ENCODE measurements at regions not wholly inside any gene's neighbourhood (a gene's known extent, or its start where the extent isn't known, plus 50 kb on each side); places are given as distances from the start of the nearest gene placed in this dataset.

DNA sequence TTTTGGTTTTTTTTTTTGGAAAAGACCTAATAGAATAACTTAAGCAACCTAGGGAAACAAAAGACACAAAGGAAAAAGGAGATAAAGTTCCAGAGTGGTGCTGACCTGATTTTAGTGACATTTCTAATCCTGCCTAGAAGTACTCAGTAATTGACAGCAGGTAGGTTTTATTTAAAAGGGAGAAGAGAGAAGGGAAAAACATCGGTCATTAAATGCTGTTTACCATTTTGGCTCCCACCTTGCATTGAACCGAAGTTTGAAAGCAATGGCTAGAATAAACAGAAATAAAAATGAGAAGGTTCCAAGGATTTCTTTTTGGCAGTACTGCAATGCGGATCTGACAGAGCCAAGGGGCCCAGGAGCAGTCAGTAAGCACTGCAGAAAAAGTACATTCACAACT is 115.8 kb upstream of the MAOA start:
- Histone ChIP-seq H3K4me2 (no peak overlapping the region), H3F3A (ENCODE audit: insufficient read depth, low read depth) (no peaks in the 10 kb centered on the region), H3K79me2 (ENCODE audit: low read depth) (no peaks in the 10 kb centered on the region), H3K36me3 (ENCODE audit: low read depth) (no peaks in the 10 kb centered on the region), H3K9me3 (ENCODE audit: insufficient read depth, low read depth) (no peaks in the 10 kb centered on the region), H3K4me3 (no peak overlapping the region), H3K4me1 (replicated peaks; ENCODE audit: insufficient read depth) (no peaks in the 10 kb centered on the region), H2AFZ (no peak overlapping the region), H4K20me1 (ENCODE audit: insufficient read depth) (no peaks in the 10 kb centered on the region), H3K27me3 (ENCODE audit: insufficient read depth, low read depth) (no peaks in the 10 kb centered on the region), H3K27ac (no peak overlapping the region), H3K9me2 (ENCODE audit: insufficient read depth) (no peaks in the 10 kb centered on the region)
- DNase-seq, result no peak
- CTCF ChIA-PET, result no interaction called here
- intact Hi-C loops (cut with micrococcal nuclease; ENCODE audit: unreplicated experiment), result no loop called here
- BruUV-seq (replicated peaks), result no TSS peak
- TF ChIP-seq, protein P1, sequence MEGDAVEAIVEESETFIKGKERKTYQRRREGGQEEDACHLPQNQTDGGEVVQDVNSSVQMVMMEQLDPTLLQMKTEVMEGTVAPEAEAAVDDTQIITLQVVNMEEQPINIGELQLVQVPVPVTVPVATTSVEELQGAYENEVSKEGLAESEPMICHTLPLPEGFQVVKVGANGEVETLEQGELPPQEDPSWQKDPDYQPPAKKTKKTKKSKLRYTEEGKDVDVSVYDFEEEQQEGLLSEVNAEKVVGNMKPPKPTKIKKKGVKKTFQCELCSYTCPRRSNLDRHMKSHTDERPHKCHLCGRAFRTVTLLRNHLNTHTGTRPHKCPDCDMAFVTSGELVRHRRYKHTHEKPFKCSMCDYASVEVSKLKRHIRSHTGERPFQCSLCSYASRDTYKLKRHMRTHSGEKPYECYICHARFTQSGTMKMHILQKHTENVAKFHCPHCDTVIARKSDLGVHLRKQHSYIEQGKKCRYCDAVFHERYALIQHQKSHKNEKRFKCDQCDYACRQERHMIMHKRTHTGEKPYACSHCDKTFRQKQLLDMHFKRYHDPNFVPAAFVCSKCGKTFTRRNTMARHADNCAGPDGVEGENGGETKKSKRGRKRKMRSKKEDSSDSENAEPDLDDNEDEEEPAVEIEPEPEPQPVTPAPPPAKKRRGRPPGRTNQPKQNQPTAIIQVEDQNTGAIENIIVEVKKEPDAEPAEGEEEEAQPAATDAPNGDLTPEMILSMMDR (conservative IDR thresholded peaks at IDR 0.05), result no peak
- TF ChIP-seq EZH2 (IDR thresholded peaks at IDR 0.05; ENCODE audit: low read depth), result no peak
- POLR2A ChIA-PET (ENCODE audit: unreplicated experiment), result no interaction called here

DNA sequence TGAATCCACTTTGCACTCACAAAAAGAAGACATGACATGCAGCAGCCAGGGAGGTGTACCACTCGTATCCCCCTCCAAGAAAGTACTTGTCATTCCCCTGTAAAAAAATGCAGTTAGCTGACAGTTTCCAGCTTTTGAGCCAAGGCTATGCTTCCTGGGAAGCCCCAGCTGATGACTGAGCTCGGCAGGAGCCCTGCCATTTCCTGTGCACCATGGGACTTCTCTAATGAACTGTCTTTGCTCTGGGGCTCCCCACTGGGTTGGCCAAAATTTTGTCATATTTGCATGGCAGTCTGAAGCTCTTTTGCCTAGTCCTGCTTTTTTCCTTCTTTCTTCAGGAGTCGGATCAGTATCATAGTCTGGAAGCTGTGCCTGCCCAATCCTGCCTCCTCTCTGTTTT is 104.5 kb upstream of the MAOA start:
- no peaks in the 10 kb centered on the region for H4K20me1 ChIP-seq (ENCODE audit: insufficient read depth)
- H2AFZ ChIP-seq, result no peak overlapping the region
- DNase-seq, result no peak
- H3K9me3 ChIP-seq (ENCODE audit: insufficient read depth, low read depth), result no peaks in the 10 kb centered on the region
- H3K79me2 ChIP-seq (ENCODE audit: low read depth), result no peaks in the 10 kb centered on the region
- H3K27ac ChIP-seq, result no peak overlapping the region
- H3K4me3 ChIP-seq, result no peak overlapping the region
- peak overlapping the region; percentile 38; the same call in 1 of the 2 replicates for H3K4me2 ChIP-seq
- peaks cover 8% of the 10 kb centered on the region; the same call in 1 of the 2 replicates for H3K4me1 ChIP-seq (replicated peaks; ENCODE audit: insufficient read depth)
- ChIA-PET POLR2A (ENCODE audit: unreplicated experiment) (no interaction called here), CTCF (no interaction called here)
- intact Hi-C loops (cut with micrococcal nuclease; ENCODE audit: unreplicated experiment), result loop anchor here (10.0 kb wide), 2 partner anchors 103 to 383 kb away; partner anchors contain the start of gene MAOA
- BruUV-seq (replicated peaks), result no TSS peak
- TF ChIP-seq EZH2 (IDR thresholded peaks at IDR 0.05; ENCODE audit: low read depth), result no peak
- TF ChIP-seq, protein P1 (conservative IDR thresholded peaks at IDR 0.05), result no peak
- H3K36me3 ChIP-seq (ENCODE audit: low read depth), result no peaks in the 10 kb centered on the region
- H3K9me2 ChIP-seq (ENCODE audit: insufficient read depth), result no peaks in the 10 kb centered on the region
- H3F3A ChIP-seq (ENCODE audit: insufficient read depth, low read depth), result no peaks in the 10 kb centered on the region
- H3K27me3 ChIP-seq (ENCODE audit: insufficient read depth, low read depth), result no peaks in the 10 kb centered on the region

- Histone ChIP-seq H3K27ac (no peak overlapping the region), H3K27me3 (ENCODE audit: insufficient read depth, low read depth) (no peaks in the 10 kb centered on the region), H3K79me2 (ENCODE audit: low read depth) (no peaks in the 10 kb centered on the region), H3K9me2 (ENCODE audit: insufficient read depth) (no peaks in the 10 kb centered on the region), H3F3A (ENCODE audit: insufficient read depth, low read depth) (no peaks in the 10 kb centered on the region), H2AFZ (no peak overlapping the region), H3K4me3 (no peak overlapping the region), H3K9me3 (ENCODE audit: insufficient read depth, low read depth) (no peaks in the 10 kb centered on the region), H3K4me2 (peak overlapping the region; percentile 38; the same call in 1 of the 2 replicates), H3K4me1 (replicated peaks; ENCODE audit: insufficient read depth) (peaks cover 8% of the 10 kb centered on the region; the same call in 1 of the 2 replicates), H3K36me3 (ENCODE audit: low read depth) (no peaks in the 10 kb centered on the region), H4K20me1 (ENCODE audit: insufficient read depth) (no peaks in the 10 kb centered on the region)
- TF ChIP-seq, protein P1 (conservative IDR thresholded peaks at IDR 0.05), result no peak
- TF ChIP-seq EZH2 (IDR thresholded peaks at IDR 0.05; ENCODE audit: low read depth), result no peak
- no TSS peak for BruUV-seq (replicated peaks)
- ChIA-PET CTCF (no interaction called here), POLR2A (ENCODE audit: unreplicated experiment) (no interaction called here)
- intact Hi-C loops (cut with micrococcal nuclease; ENCODE audit: unreplicated experiment), result loop anchor here (10.0 kb wide), 2 partner anchors 103 to 383 kb away; partner anchors contain the start of gene MAOA
- peak in 1 of 2 experiments; percentile 72 for DNase-seq
These were observed 103.9 kb upstream of the MAOA start for GRCh38 chrX:43552156-43552555.
